IMR-90 (cell line): ENCODE measurements at regions not wholly inside any gene's neighbourhood (a gene's known extent, or its start where the extent isn't known, plus 50 kb on each side); places are given as distances from the start of the nearest gene placed in this dataset.

Source experiments
- ATAC-seq: fragments of 200-7000 bp; cut with Tn5 transposase; 2 replicates; pipeline ENCODE4 v1.9.1; 2020; ENCODE audit warnings: low read depth, mild to moderate bottlenecking, moderate library complexity
- BruUV-seq: library from RNA; stranded (reverse); fragments of 400-500 nt; replicated peaks from 2 replicates; lab custom pipeline; 2021; lab: Mats Ljungman, UMichigan
- CTCF ChIA-PET: fragments of 300-600 bp; formaldehyde crosslinking; extraction: SDS; loops from one replicate; lab custom pipeline; 2021; ENCODE audit warnings: antibody characterized with exemption; lab: Yijun Ruan, JAX
- POLR2A ChIA-PET: fragments of 300-600 bp; sonication (Branson Sonifier 250); formaldehyde crosslinking; loops from one replicate; lab custom pipeline; 2022; ENCODE audit warnings: antibody characterized with exemption; ENCODE audit not compliant: unreplicated experiment; lab: Charles Lee
- DNase-seq: peaks from one replicate; pipeline ENCODE4 v3.0.0; 2013
- H2AFZ ChIP-seq: replicated peaks from 2 replicates; pipeline ENCODE3; 2013; ENCODE audit warnings: low read length, mild to moderate bottlenecking; ENCODE audit not compliant: poor library complexity
- H2AK5ac ChIP-seq: 2 replicates; pipeline ENCODE4 v1.6.1; 2013; ENCODE audit warnings: low read depth, low read length, inconsistent platforms
- H2AK9ac ChIP-seq: replicated peaks from 2 replicates; pipeline ENCODE3; 2013; ENCODE audit warnings: mild to moderate bottlenecking, low read depth, low read length, moderate library complexity; ENCODE audit not compliant: poor library complexity
- H2BK120ac ChIP-seq: 2 replicates; pipeline ENCODE4 v1.6.1; 2013; ENCODE audit warnings: low read depth, low read length, inconsistent platforms
- H2BK15ac ChIP-seq: 3 replicates; pipeline ENCODE4 v1.6.1; 2013; ENCODE audit warnings: low read depth, low read length, inconsistent platforms
- H2BK20ac ChIP-seq: 2 replicates; pipeline ENCODE4 v1.6.1; 2013; ENCODE audit warnings: low read depth, mild to moderate bottlenecking, inconsistent platforms, low read length, moderate library complexity
- H2BK5ac ChIP-seq: 2 replicates; pipeline ENCODE4 v1.6.1; 2013; ENCODE audit warnings: mild to moderate bottlenecking, low read depth, low read length, inconsistent platforms; ENCODE audit not compliant: poor library complexity, severe bottlenecking
- H3K14ac ChIP-seq: replicated peaks from 2 replicates; pipeline ENCODE4 v1.6.1; 2013; ENCODE audit warnings: low read depth, low read length, inconsistent platforms
- H3K18ac ChIP-seq: 2 replicates; pipeline ENCODE4 v1.6.1; 2013; ENCODE audit warnings: low read depth, low read length, control low read depth
- H3K23ac ChIP-seq: 2 replicates; pipeline ENCODE4 v1.6.1; 2013; ENCODE audit warnings: low read depth, low read length, inconsistent platforms
- H3K27ac ChIP-seq: 2 replicates; pipeline ENCODE4 v1.5.1; 2013; ENCODE audit warnings: mild to moderate bottlenecking, control low read depth, low read length; ENCODE audit not compliant: insufficient read depth
- H3K27me3 ChIP-seq: 2 replicates; pipeline ENCODE4 v1.6.1; 2013; ENCODE audit warnings: low read length; ENCODE audit not compliant: control insufficient read depth, insufficient read depth
- H3K36me3 ChIP-seq: 2 replicates; pipeline ENCODE4 v1.6.1; 2013; ENCODE audit warnings: low read length, mixed read lengths; ENCODE audit not compliant: control insufficient read depth, insufficient read depth
- H3K4ac ChIP-seq: 2 replicates; pipeline ENCODE4 v1.6.1; 2013; ENCODE audit warnings: low read depth, low read length, inconsistent platforms
- H3K4me1 ChIP-seq: 2 replicates; pipeline ENCODE4 v1.6.1; 2013; ENCODE audit warnings: low read length, mixed read lengths; ENCODE audit not compliant: control insufficient read depth, insufficient read depth
- H3K4me2 ChIP-seq: 2 replicates; pipeline ENCODE4 v1.6.1; 2013; ENCODE audit warnings: low read depth, mild to moderate bottlenecking, control low read depth, low read length, moderate library complexity
- H3K4me3 ChIP-seq: 2 replicates; pipeline ENCODE4 v1.5.1; 2013; ENCODE audit warnings: low read depth, mild to moderate bottlenecking, control low read depth, low read length, moderate library complexity; ENCODE audit not compliant: insufficient read depth
- H3K56ac ChIP-seq: 2 replicates; pipeline ENCODE4 v1.6.1; 2013; ENCODE audit warnings: low read length, inconsistent platforms; ENCODE audit not compliant: insufficient read depth; ENCODE audit errors: extremely low read depth
- H3K79me1 ChIP-seq, 2 experiments: 2 replicates each; pipeline ENCODE4 v1.6.1; 2013; ENCODE audit warnings: low read length in 2 of 2, inconsistent platforms in 1 of 2, low read depth in 1 of 2
- H3K9ac ChIP-seq: 2 replicates; pipeline ENCODE4 v1.6.1; 2013; ENCODE audit warnings: low read depth, low read length, control low read depth
- H3K9me1 ChIP-seq: 2 replicates; pipeline ENCODE4 v1.6.1; 2013; ENCODE audit warnings: low read length, inconsistent platforms; ENCODE audit not compliant: insufficient read depth
- H3K9me3 ChIP-seq: 2 replicates; pipeline ENCODE4 v1.6.1; 2013; ENCODE audit warnings: low read length; ENCODE audit not compliant: control insufficient read depth, insufficient read depth
- H4K20me1 ChIP-seq: 2 replicates; pipeline ENCODE4 v1.6.1; 2013; ENCODE audit warnings: low read length, inconsistent platforms; ENCODE audit not compliant: insufficient read depth
- H4K5ac ChIP-seq: 2 replicates; pipeline ENCODE4 v1.6.1; 2013; ENCODE audit warnings: mild to moderate bottlenecking, low read depth, low read length, control low read depth
- H4K8ac ChIP-seq, 2 experiments: 2 replicates each; pipeline ENCODE4 v1.6.1; 2013; ENCODE audit warnings: low read depth in 2 of 2, low read length in 2 of 2, control low read depth in 1 of 2, inconsistent platforms in 1 of 2
- H4K91ac ChIP-seq: 2 replicates; pipeline ENCODE4 v1.6.1; 2013; ENCODE audit warnings: low read depth, low read length, inconsistent platforms; ENCODE audit not compliant: insufficient read depth
- BHLHE40 ChIP-seq: fragments of 150-350 bp; IDR thresholded peaks from 2 replicates; pipeline ENCODE4 v1.6.1; 2016; ENCODE audit warnings: mild to moderate bottlenecking, low read depth, low read length
- CEBPB ChIP-seq: IDR thresholded peaks from 2 replicates; pipeline ENCODE4 v1.6.1; 2012; ENCODE audit warnings: low read depth, low read length, improper control_type of control experiment
- CHD1 ChIP-seq: IDR thresholded peaks from 2 replicates; pipeline ENCODE4 v1.6.1; 2012; ENCODE audit warnings: low read depth, low read length, improper control_type of control experiment
- CTCF ChIP-seq: conservative IDR thresholded peaks from 2 replicates; pipeline ENCODE4 v1.5.1; 2012; ENCODE audit warnings: mild to moderate bottlenecking, low read depth, low read length, improper control_type of control experiment
- ELK1 ChIP-seq: fragments of 150-350 bp; IDR thresholded peaks from 2 replicates; pipeline ENCODE4 v1.6.1; 2016; ENCODE audit warnings: low read depth, mild to moderate bottlenecking, low read length, moderate library complexity, borderline replicate concordance
- FOS ChIP-seq: fragments of 150-350 bp; IDR thresholded peaks from 2 replicates; pipeline ENCODE4 v1.6.1; 2016; ENCODE audit warnings: low read depth, low read length
- MAFK ChIP-seq: IDR thresholded peaks from 2 replicates; pipeline ENCODE4 v1.6.1; 2012; ENCODE audit warnings: low read depth, low read length, improper control_type of control experiment
- MAZ ChIP-seq: IDR thresholded peaks from 2 replicates; pipeline ENCODE4 v1.6.1; 2012; ENCODE audit warnings: low read depth, mild to moderate bottlenecking, low read length, improper control_type of control experiment, moderate library complexity, borderline replicate concordance
- MXI1 ChIP-seq: IDR thresholded peaks from 2 replicates; pipeline ENCODE4 v1.6.1; 2012; ENCODE audit warnings: low read depth, mild to moderate bottlenecking, low read length, moderate library complexity, borderline replicate concordance
- NFE2L2 ChIP-seq: fragments of 150-350 bp; IDR thresholded peaks from 2 replicates; pipeline ENCODE4 v1.6.1; 2016; ENCODE audit warnings: low read depth, mild to moderate bottlenecking, low read length
- POLR2A ChIP-seq: IDR thresholded peaks from 2 replicates; pipeline ENCODE4 v1.6.1; 2012; ENCODE audit warnings: mild to moderate bottlenecking, low read depth, low read length
- RAD21 ChIP-seq: IDR thresholded peaks from 2 replicates; pipeline ENCODE4 v1.6.1; 2012; ENCODE audit warnings: low read length, improper control_type of control experiment
- RCOR1 ChIP-seq: IDR thresholded peaks from 2 replicates; pipeline ENCODE4 v1.6.1; 2012; ENCODE audit warnings: mild to moderate bottlenecking, low read length, improper control_type of control experiment; ENCODE audit not compliant: insufficient replicate concordance
- RFX5 ChIP-seq: IDR thresholded peaks from 2 replicates; pipeline ENCODE4 v1.8.0; 2012; ENCODE audit warnings: low read depth, mild to moderate bottlenecking, low read length, moderate library complexity
- SMC3 ChIP-seq: fragments of 150-350 bp; IDR thresholded peaks from 2 replicates; pipeline ENCODE4 v1.6.1; 2016; ENCODE audit warnings: low read depth, mild to moderate bottlenecking, antibody characterized with exemption, low read length, moderate library complexity
- USF2 ChIP-seq: fragments of 150-350 bp; IDR thresholded peaks from 2 replicates; pipeline ENCODE4 v1.6.1; 2017; ENCODE audit warnings: mild to moderate bottlenecking, antibody characterized with exemption, low read length, low read depth
- WGBS, 2 experiments: methylation state at CpG; one replicate each; pipeline versions ENCODE4 v1.1.5 to v1.1.7; 2013; ENCODE audit warnings: missing lambda C conversion rate in 2 of 2; ENCODE audit not compliant: insufficient read length in 1 of 2; ENCODE audit errors: extremely low coverage in 2 of 2; 5-methylcytosine and 5-hydroxymethylcytosine counted together
- dilution Hi-C: fragments of 300-500 bp; cut with HindIII; formaldehyde crosslinking; loops from one replicate; pipeline ENCODE4 v1.14.3; 2018; ENCODE audit warnings: low sequenced_read_pairs; ENCODE audit not compliant: unreplicated experiment
- in situ Hi-C: fragments of 300-500 bp; cut with MboI; formaldehyde crosslinking; loops from 3 replicates; pipeline ENCODE4 v1.14.3; 2019; ENCODE audit warnings: low sequenced_read_pairs, inconsistent platforms, mixed read lengths
- intact Hi-C: fragments of 100-400 bp; cut with micrococcal nuclease; formaldehyde crosslinking; loops from 2 replicates; pipeline ENCODE4 v1.10.0; 2022

- H3K23ac ChIP-seq, result no peak overlapping the region
- no peaks in the 10 kb centered on the region for H3K36me3 ChIP-seq
- H2BK5ac ChIP-seq, result no peak overlapping the region
- no peak overlapping the region for H2AK9ac ChIP-seq
- H2AFZ ChIP-seq, result no peak overlapping the region
- no peak overlapping the region for H3K4me2 ChIP-seq
- no peak for ATAC-seq
- no peak overlapping the region for H4K91ac ChIP-seq
- H3K4me1 ChIP-seq, result no peaks in the 10 kb centered on the region
- in situ Hi-C loops, result no loop called here
- WGBS, 2 experiments, result 60% methylated on average over 4 of the region's 15 CpGs; no CpG with 5 or more reads in 1 of the 2 experiments
- POLR2A ChIA-PET, result no interaction called here
- DNase-seq, result no peak
- no peak overlapping the region for H3K4me3 ChIP-seq
- H2BK15ac ChIP-seq, result no peak overlapping the region
- no peaks in the 10 kb centered on the region for H3K79me1 ChIP-seq
- no peak overlapping the region for H3K9ac ChIP-seq
- dilution Hi-C loops, result no loop called here
- no peaks in the 10 kb centered on the region for H3K27me3 ChIP-seq
- H3K9me3 ChIP-seq, result no peaks in the 10 kb centered on the region
- H4K8ac ChIP-seq, result no peak overlapping the region
- no peak overlapping the region for H3K18ac ChIP-seq
- no TSS peak for BruUV-seq
- H3K14ac ChIP-seq, result no peak overlapping the region
- H3K27ac ChIP-seq, result no peak overlapping the region
- TF ChIP-seq RCOR1, result no peak
- TF ChIP-seq NFE2L2, result no peak
- TF ChIP-seq SMC3, result no peak
- no peak for TF ChIP-seq CEBPB
- TF ChIP-seq CHD1, result no peak
- no peak for TF ChIP-seq POLR2A
- no peak for TF ChIP-seq MAZ
- no peak for TF ChIP-seq MXI1
- no peak for TF ChIP-seq ELK1
- no peak for TF ChIP-seq RAD21
- no peak for TF ChIP-seq USF2
- TF ChIP-seq BHLHE40, result no peak
- TF ChIP-seq MAFK, result no peak
- no peak for TF ChIP-seq FOS
- TF ChIP-seq RFX5, result no peak
- no peak for TF ChIP-seq CTCF
- no peaks in the 10 kb centered on the region for H4K20me1 ChIP-seq
- no peak overlapping the region for H4K5ac ChIP-seq
- CTCF ChIA-PET, result no interaction called here
- H2BK20ac ChIP-seq, result no peak overlapping the region
- H2AK5ac ChIP-seq, result no peak overlapping the region
- H3K56ac ChIP-seq, result no peak overlapping the region
- no peak overlapping the region for H3K4ac ChIP-seq
- no peak overlapping the region for H2BK120ac ChIP-seq
- intact Hi-C loops, result loop anchor here (5.0 kb wide), 1 partner anchor 542 kb away; no protein-coding TSS in a partner anchor
- no peaks in the 10 kb centered on the region for H3K9me1 ChIP-seq
Observed at GRCh38 chr5:158313733-158314464, 455.0 kb upstream of the CLINT1 start.
